IMR-90 (cell line): ENCODE measurements at regions not wholly inside any gene's neighbourhood (a gene's known extent, or its start where the extent isn't known, plus 50 kb on each side); places are given as distances from the start of the nearest gene placed in this dataset.

ENCODE experiments used
- ATAC-seq: fragments of 200-7000 bp; cut with Tn5 transposase; 2 replicates; pipeline ENCODE4 v1.9.1; 2020; ENCODE audit warnings: low read depth, mild to moderate bottlenecking, moderate library complexity
- BruUV-seq: library from RNA; stranded (reverse); fragments of 400-500 nt; replicated peaks from 2 replicates; lab custom pipeline; 2021; lab: Mats Ljungman, UMichigan
- CTCF ChIA-PET: fragments of 300-600 bp; formaldehyde crosslinking; extraction: SDS; loops from one replicate; lab custom pipeline; 2021; ENCODE audit warnings: antibody characterized with exemption; lab: Yijun Ruan, JAX
- POLR2A ChIA-PET: fragments of 300-600 bp; sonication (Branson Sonifier 250); formaldehyde crosslinking; loops from one replicate; lab custom pipeline; 2022; ENCODE audit warnings: antibody characterized with exemption; ENCODE audit not compliant: unreplicated experiment; lab: Charles Lee
- DNase-seq: peaks from one replicate; pipeline ENCODE4 v3.0.0; 2013
- H2AFZ ChIP-seq: replicated peaks from 2 replicates; pipeline ENCODE3; 2013; ENCODE audit warnings: low read length, mild to moderate bottlenecking; ENCODE audit not compliant: poor library complexity
- H2AK5ac ChIP-seq: 2 replicates; pipeline ENCODE4 v1.6.1; 2013; ENCODE audit warnings: low read depth, low read length, inconsistent platforms
- H2AK9ac ChIP-seq: replicated peaks from 2 replicates; pipeline ENCODE3; 2013; ENCODE audit warnings: mild to moderate bottlenecking, low read depth, low read length, moderate library complexity; ENCODE audit not compliant: poor library complexity
- H2BK120ac ChIP-seq: 2 replicates; pipeline ENCODE4 v1.6.1; 2013; ENCODE audit warnings: low read depth, low read length, inconsistent platforms
- H2BK15ac ChIP-seq: 3 replicates; pipeline ENCODE4 v1.6.1; 2013; ENCODE audit warnings: low read depth, low read length, inconsistent platforms
- H2BK20ac ChIP-seq: 2 replicates; pipeline ENCODE4 v1.6.1; 2013; ENCODE audit warnings: low read depth, mild to moderate bottlenecking, inconsistent platforms, low read length, moderate library complexity
- H2BK5ac ChIP-seq: 2 replicates; pipeline ENCODE4 v1.6.1; 2013; ENCODE audit warnings: mild to moderate bottlenecking, low read depth, low read length, inconsistent platforms; ENCODE audit not compliant: poor library complexity, severe bottlenecking
- H3K14ac ChIP-seq: replicated peaks from 2 replicates; pipeline ENCODE4 v1.6.1; 2013; ENCODE audit warnings: low read depth, low read length, inconsistent platforms
- H3K18ac ChIP-seq: 2 replicates; pipeline ENCODE4 v1.6.1; 2013; ENCODE audit warnings: low read depth, low read length, control low read depth
- H3K23ac ChIP-seq: 2 replicates; pipeline ENCODE4 v1.6.1; 2013; ENCODE audit warnings: low read depth, low read length, inconsistent platforms
- H3K27ac ChIP-seq: 2 replicates; pipeline ENCODE4 v1.5.1; 2013; ENCODE audit warnings: mild to moderate bottlenecking, control low read depth, low read length; ENCODE audit not compliant: insufficient read depth
- H3K27me3 ChIP-seq: 2 replicates; pipeline ENCODE4 v1.6.1; 2013; ENCODE audit warnings: low read length; ENCODE audit not compliant: control insufficient read depth, insufficient read depth
- H3K36me3 ChIP-seq: 2 replicates; pipeline ENCODE4 v1.6.1; 2013; ENCODE audit warnings: low read length, mixed read lengths; ENCODE audit not compliant: control insufficient read depth, insufficient read depth
- H3K4ac ChIP-seq: 2 replicates; pipeline ENCODE4 v1.6.1; 2013; ENCODE audit warnings: low read depth, low read length, inconsistent platforms
- H3K4me1 ChIP-seq: 2 replicates; pipeline ENCODE4 v1.6.1; 2013; ENCODE audit warnings: low read length, mixed read lengths; ENCODE audit not compliant: control insufficient read depth, insufficient read depth
- H3K4me2 ChIP-seq: 2 replicates; pipeline ENCODE4 v1.6.1; 2013; ENCODE audit warnings: low read depth, mild to moderate bottlenecking, control low read depth, low read length, moderate library complexity
- H3K4me3 ChIP-seq: 2 replicates; pipeline ENCODE4 v1.5.1; 2013; ENCODE audit warnings: low read depth, mild to moderate bottlenecking, control low read depth, low read length, moderate library complexity; ENCODE audit not compliant: insufficient read depth
- H3K56ac ChIP-seq: 2 replicates; pipeline ENCODE4 v1.6.1; 2013; ENCODE audit warnings: low read length, inconsistent platforms; ENCODE audit not compliant: insufficient read depth; ENCODE audit errors: extremely low read depth
- H3K79me1 ChIP-seq, 2 experiments: 2 replicates each; pipeline ENCODE4 v1.6.1; 2013; ENCODE audit warnings: low read length in 2 of 2, inconsistent platforms in 1 of 2, low read depth in 1 of 2
- H3K9ac ChIP-seq: 2 replicates; pipeline ENCODE4 v1.6.1; 2013; ENCODE audit warnings: low read depth, low read length, control low read depth
- H3K9me1 ChIP-seq: 2 replicates; pipeline ENCODE4 v1.6.1; 2013; ENCODE audit warnings: low read length, inconsistent platforms; ENCODE audit not compliant: insufficient read depth
- H3K9me3 ChIP-seq: 2 replicates; pipeline ENCODE4 v1.6.1; 2013; ENCODE audit warnings: low read length; ENCODE audit not compliant: control insufficient read depth, insufficient read depth
- H4K20me1 ChIP-seq: 2 replicates; pipeline ENCODE4 v1.6.1; 2013; ENCODE audit warnings: low read length, inconsistent platforms; ENCODE audit not compliant: insufficient read depth
- H4K5ac ChIP-seq: 2 replicates; pipeline ENCODE4 v1.6.1; 2013; ENCODE audit warnings: mild to moderate bottlenecking, low read depth, low read length, control low read depth
- H4K8ac ChIP-seq, 2 experiments: 2 replicates each; pipeline ENCODE4 v1.6.1; 2013; ENCODE audit warnings: low read depth in 2 of 2, low read length in 2 of 2, control low read depth in 1 of 2, inconsistent platforms in 1 of 2
- H4K91ac ChIP-seq: 2 replicates; pipeline ENCODE4 v1.6.1; 2013; ENCODE audit warnings: low read depth, low read length, inconsistent platforms; ENCODE audit not compliant: insufficient read depth
- BHLHE40 ChIP-seq: fragments of 150-350 bp; IDR thresholded peaks from 2 replicates; pipeline ENCODE4 v1.6.1; 2016; ENCODE audit warnings: mild to moderate bottlenecking, low read depth, low read length
- CEBPB ChIP-seq: IDR thresholded peaks from 2 replicates; pipeline ENCODE4 v1.6.1; 2012; ENCODE audit warnings: low read depth, low read length, improper control_type of control experiment
- ELK1 ChIP-seq: fragments of 150-350 bp; IDR thresholded peaks from 2 replicates; pipeline ENCODE4 v1.6.1; 2016; ENCODE audit warnings: low read depth, mild to moderate bottlenecking, low read length, moderate library complexity, borderline replicate concordance
- WGBS, 2 experiments: methylation state at CpG; one replicate each; pipeline versions ENCODE4 v1.1.5 to v1.1.7; 2013; ENCODE audit warnings: missing lambda C conversion rate in 2 of 2; ENCODE audit not compliant: insufficient read length in 1 of 2; ENCODE audit errors: extremely low coverage in 2 of 2; 5-methylcytosine and 5-hydroxymethylcytosine counted together
- dilution Hi-C: fragments of 300-500 bp; cut with HindIII; formaldehyde crosslinking; loops from one replicate; pipeline ENCODE4 v1.14.3; 2018; ENCODE audit warnings: low sequenced_read_pairs; ENCODE audit not compliant: unreplicated experiment
- in situ Hi-C: fragments of 300-500 bp; cut with MboI; formaldehyde crosslinking; loops from 3 replicates; pipeline ENCODE4 v1.14.3; 2019; ENCODE audit warnings: low sequenced_read_pairs, inconsistent platforms, mixed read lengths
- intact Hi-C: fragments of 100-400 bp; cut with micrococcal nuclease; formaldehyde crosslinking; loops from 2 replicates; pipeline ENCODE4 v1.10.0; 2022

GRCh38 chr3:161657786-161658185, 161.2 kb downstream of the OTOL1 start:
- Histone ChIP-seq H3K9me3 (no peaks in the 10 kb centered on the region; the same call in 1 of the 2 replicates), H3K14ac (no peak overlapping the region), H3K4me3 (no peak overlapping the region), H4K8ac (no peak overlapping the region), H2AFZ (no peak overlapping the region), H3K56ac (no peak overlapping the region), H2BK20ac (no peak overlapping the region), H2AK5ac (no peak overlapping the region), H3K23ac (no peak overlapping the region), H3K27me3 (no peaks in the 10 kb centered on the region), H2BK5ac (no peak overlapping the region), H3K4me1 (no peaks in the 10 kb centered on the region), H3K18ac (no peak overlapping the region), H4K91ac (no peak overlapping the region), H4K5ac (no peak overlapping the region), H2BK15ac (no peak overlapping the region), H3K9ac (no peak overlapping the region), H3K27ac (no peak overlapping the region), H3K79me1 (no peaks in the 10 kb centered on the region), H4K20me1 (no peaks in the 10 kb centered on the region), H3K9me1 (no peaks in the 10 kb centered on the region), H3K4ac (no peak overlapping the region), H2AK9ac (no peak overlapping the region), H2BK120ac (no peak overlapping the region), H3K36me3 (no peaks in the 10 kb centered on the region), H3K4me2 (no peak overlapping the region)
- BruUV-seq: no TSS peak
- ATAC-seq (no peak), DNase-seq (no peak)
- in situ Hi-C loops: no loop called here
- intact Hi-C loops: no loop called here
- no peak for TF ChIP-seq ELK1
- no peak for TF ChIP-seq BHLHE40
- TF ChIP-seq CEBPB: no peak
- dilution Hi-C loops: no loop called here
- WGBS, 2 experiments: no CpG with 5 or more reads among the region's 1 CpG
- POLR2A ChIA-PET: no interaction called here
- CTCF ChIA-PET: no interaction called here
